A673 (cell line): ENCODE measurements at regions not wholly inside any gene's neighbourhood (a gene's known extent, or its start where the extent isn't known, plus 50 kb on each side); places are given as distances from the start of the nearest gene placed in this dataset.

Experiments used
- BruUV-seq: library from RNA; stranded (reverse); fragments of 400-500 nt; replicated peaks from 2 replicates; lab custom pipeline; 2021; lab: Mats Ljungman, UMichigan
- CTCF ChIA-PET: fragments of 300-600 bp; sonication (Branson Sonifier 250); formaldehyde crosslinking; loops from one replicate; lab custom pipeline; 2022; ENCODE audit warnings: antibody characterized with exemption; lab: Charles Lee
- POLR2A ChIA-PET: fragments of 300-600 bp; sonication (Branson Sonifier 250); formaldehyde crosslinking; loops from one replicate; lab custom pipeline; 2022; ENCODE audit warnings: antibody characterized with exemption; ENCODE audit not compliant: low non-redundant PET; lab: Charles Lee
- DNase-seq: peaks from one replicate; pipeline ENCODE4 v3.0.0-alpha.2; 2015; ENCODE audit warnings: low spot score
- H3K27ac ChIP-seq: fragments of 200-600 bp; sonication (generic); 2 replicates; pipeline ENCODE4 v1.5.1; 2016; ENCODE audit warnings: mixed run types, low read depth, mild to moderate bottlenecking, mixed read lengths, antibody characterized with exemption, low read length; ENCODE audit not compliant: poor library complexity, severe bottlenecking
- H3K27me3 ChIP-seq: fragments of 200-600 bp; sonication (generic); replicated peaks from 2 replicates; pipeline ENCODE4 v1.6.1; 2017; ENCODE audit warnings: mixed run types, low read depth, mild to moderate bottlenecking, mixed read lengths, antibody characterized with exemption, low read length; ENCODE audit not compliant: insufficient read depth, poor library complexity
- H3K36me3 ChIP-seq: fragments of 200-600 bp; sonication (generic); 2 replicates; pipeline ENCODE4 v1.6.1; 2016; ENCODE audit warnings: mixed run types, mild to moderate bottlenecking, mixed read lengths, antibody characterized with exemption, low read length; ENCODE audit not compliant: insufficient read depth, poor library complexity, severe bottlenecking
- H3K4me1 ChIP-seq: fragments of 200-600 bp; sonication (generic); 2 replicates; pipeline ENCODE4 v1.6.1; 2017; ENCODE audit warnings: mixed run types, mild to moderate bottlenecking, mixed read lengths, antibody characterized with exemption, low read length; ENCODE audit not compliant: insufficient read depth, poor library complexity, severe bottlenecking
- H3K4me3 ChIP-seq: fragments of 200-600 bp; sonication (generic); 2 replicates; pipeline ENCODE4 v1.5.1; 2016; ENCODE audit warnings: low read depth, mixed run types, mild to moderate bottlenecking, mixed read lengths, low read length; ENCODE audit not compliant: poor library complexity, severe bottlenecking
- H3K9me3 ChIP-seq: fragments of 200-600 bp; sonication (generic); 2 replicates; pipeline ENCODE4 v1.6.1; 2016; ENCODE audit warnings: mixed run types, low read depth, mild to moderate bottlenecking, mixed read lengths, antibody characterized with exemption, low read length; ENCODE audit not compliant: poor library complexity, severe bottlenecking
- CTCF ChIP-seq: fragments of 300-800, 200-600 bp; sonication (generic); conservative IDR thresholded peaks from 2 replicates; pipeline ENCODE4 v1.5.1; 2017; ENCODE audit warnings: low read depth, mild to moderate bottlenecking, antibody characterized with exemption, low read length, moderate library complexity, mixed read lengths
- EZH2 ChIP-seq: fragments of 200-600 bp; sonication (generic); IDR thresholded peaks from 2 replicates; pipeline ENCODE4 v1.6.1; 2017; ENCODE audit warnings: borderline replicate concordance, low read depth, mild to moderate bottlenecking, mixed read lengths, antibody characterized with exemption, low read length; ENCODE audit not compliant: poor library complexity, severe bottlenecking
- intact Hi-C: fragments of 100-400 bp; cut with micrococcal nuclease; formaldehyde crosslinking; loops from one replicate; pipeline ENCODE4 v1.10.0; 2022; ENCODE audit not compliant: unreplicated experiment

GRCh38 chr5:27240791-27241190 lies 202.4 kb upstream of the CDH9 start:
- no TSS peak for BruUV-seq
- no peaks in the 10 kb centered on the region for H3K27me3 ChIP-seq
- H3K4me1 ChIP-seq = no peaks in the 10 kb centered on the region
- intact Hi-C loops = no loop called here
- H3K36me3 ChIP-seq = no peaks in the 10 kb centered on the region
- no peak overlapping the region for H3K4me3 ChIP-seq
- H3K9me3 ChIP-seq = peaks cover 3% of the 10 kb centered on the region
- DNase-seq = no peak
- CTCF ChIA-PET = no interaction called here
- no peak overlapping the region for H3K27ac ChIP-seq
- TF ChIP-seq EZH2 = no peak
- POLR2A ChIA-PET = no interaction called here

DNA sequence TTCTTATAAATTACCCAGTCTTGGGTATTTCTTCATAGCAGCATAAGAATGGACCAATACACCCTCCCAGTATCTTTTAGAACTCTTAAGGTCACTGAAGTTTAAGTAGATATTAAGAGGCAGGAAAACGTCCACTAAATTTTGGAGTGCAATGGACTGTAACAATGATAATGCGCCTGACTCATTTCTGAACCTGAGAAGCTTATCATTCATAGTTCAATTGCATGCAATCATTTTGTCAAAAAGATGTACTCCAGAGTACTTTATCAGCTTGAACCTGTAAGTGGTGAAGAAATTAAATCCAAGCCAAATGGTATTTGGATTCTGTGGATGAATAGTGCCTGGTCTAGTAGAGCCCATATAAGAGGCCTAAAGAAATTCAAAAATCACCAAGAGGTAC lies 196.5 kb upstream of the CDH9 start:
- no peak for DNase-seq
- H3K36me3 ChIP-seq = no peaks in the 10 kb centered on the region
- H3K27me3 ChIP-seq = no peaks in the 10 kb centered on the region
- H3K4me3 ChIP-seq = no peak overlapping the region
- H3K4me1 ChIP-seq = no peaks in the 10 kb centered on the region
- POLR2A ChIA-PET = no interaction called here
- CTCF ChIA-PET = no interaction called here
- TF ChIP-seq CTCF = no peak
- no peak for TF ChIP-seq EZH2
- BruUV-seq = no TSS peak
- H3K9me3 ChIP-seq = peaks cover 7% of the 10 kb centered on the region
- H3K27ac ChIP-seq = no peak overlapping the region
- intact Hi-C loops = no loop called here

- intact Hi-C loops = no loop called here
- POLR2A ChIA-PET = no interaction called here
- no peak for DNase-seq
- Histone ChIP-seq H3K9me3 (peaks cover 6% of the 10 kb centered on the region), H3K27ac (no peak overlapping the region), H3K27me3 (no peaks in the 10 kb centered on the region), H3K4me1 (no peaks in the 10 kb centered on the region), H3K36me3 (no peaks in the 10 kb centered on the region), H3K4me3 (no peak overlapping the region)
- TF ChIP-seq EZH2 (no peak), CTCF (no peak)
- CTCF ChIA-PET = no interaction called here
- BruUV-seq = no TSS peak
These were observed 183.0 kb upstream of the CDH9 start for GRCh38 chr5:27221410-27221809.

- BruUV-seq = no TSS peak
- no peak overlapping the region for H3K27ac ChIP-seq
- TF ChIP-seq EZH2 (no peak), CTCF (no peak)
- H3K4me1 ChIP-seq = no peaks in the 10 kb centered on the region
- H3K4me3 ChIP-seq = no peak overlapping the region
- peaks cover 6% of the 10 kb centered on the region for H3K9me3 ChIP-seq
- intact Hi-C loops = no loop called here
- ChIA-PET POLR2A (no interaction called here), CTCF (no interaction called here)
- DNase-seq = no peak
- H3K36me3 ChIP-seq = no peaks in the 10 kb centered on the region
- H3K27me3 ChIP-seq = no peaks in the 10 kb centered on the region
These were observed 182.4 kb upstream of the CDH9 start for GRCh38 chr5:27220752-27221151.
